HCT116 (cell line): ENCODE measurements at regions not wholly inside any gene's neighbourhood (a gene's known extent, or its start where the extent isn't known, plus 50 kb on each side); places are given as distances from the start of the nearest gene placed in this dataset.

Experiments
- ATAC-seq: fragments of 200-7000 bp; cut with Tn5 transposase; 2 replicates; pipeline ENCODE4 v1.9.1; 2020; ENCODE audit warnings: mild to moderate bottlenecking, moderate library complexity
- BruUV-seq: library from RNA; stranded (reverse); fragments of 400-500 nt; replicated peaks from 2 replicates; lab custom pipeline; 2021; lab: Mats Ljungman, UMichigan
- CTCF ChIA-PET: fragments of 300-600 bp; sonication (Branson Sonifier 250); formaldehyde crosslinking; loops from one replicate; lab custom pipeline; 2021; ENCODE audit warnings: antibody characterized with exemption; lab: Charles Lee
- POLR2A ChIA-PET: fragments of 300-600, 350-600 bp; sonication (Branson Sonifier 250); formaldehyde crosslinking; loops from one replicate; lab custom pipeline; 2021; ENCODE audit warnings: antibody characterized with exemption; lab: Charles Lee
- RAD21 ChIA-PET, 2 experiments: fragments of 300-600 bp; sonication (Branson Sonifier 250); formaldehyde crosslinking; loops; one replicate each; lab custom pipeline; 2023; ENCODE audit warnings: low total read pairs in 2 of 2; ENCODE audit not compliant: uncharacterized antibody in 2 of 2, unreplicated experiment in 2 of 2, low non-redundant PET in 1 of 2; lab: Charles Lee
- DNase-seq: peaks from one replicate; pipeline ENCODE4 v3.0.0-alpha.2; 2010; ENCODE audit warnings: low read depth, low spot score
- H2AFZ ChIP-seq: fragments of 200-600 bp; shearing (Covaris generic), sonication (generic); 2 replicates; pipeline ENCODE4 v1.6.1; 2017; ENCODE audit warnings: low read depth, mixed run types, mixed read lengths, antibody characterized with exemption, low read length; ENCODE audit not compliant: poor library complexity, severe bottlenecking
- H3K27ac ChIP-seq: 2 replicates; pipeline ENCODE4 v1.5.1; 2012; ENCODE audit warnings: low read depth, low read length
- H3K27me3 ChIP-seq: fragments of 200-600 bp; sonication (generic); 2 replicates; pipeline ENCODE4 v1.6.1; 2016; ENCODE audit warnings: mixed run types, low read length, mixed read lengths; ENCODE audit not compliant: insufficient read depth
- H3K36me3 ChIP-seq, 2 experiments: fragments of 200-500 bp in 1 of 2; fragments of 200-600 bp in 1 of 2; sonication (Bioruptor generic) in 1 of 2; sonication (generic) in 1 of 2; 2 replicates each; pipeline versions ENCODE4 v1.5.1 to v1.6.1; 2014 to 2016; ENCODE audit warnings: low read length in 2 of 2, inconsistent platforms in 1 of 2, mixed read lengths in 1 of 2, mixed run types in 1 of 2; ENCODE audit not compliant: insufficient read depth in 2 of 2, control insufficient read depth in 1 of 2
- H3K4me1 ChIP-seq, 2 experiments: fragments of 200-600 bp in 1 of 2; sonication (generic) in 1 of 2; 2 replicates each; pipeline versions ENCODE4 v1.5.1 to v1.6.1; 2012 to 2017; ENCODE audit warnings: low read length in 2 of 2, inconsistent platforms in 1 of 2, mild to moderate bottlenecking in 1 of 2, mixed read lengths in 1 of 2, mixed run types in 1 of 2, moderate library complexity in 1 of 2; ENCODE audit not compliant: insufficient read depth in 2 of 2, control insufficient read depth in 1 of 2
- H3K4me2 ChIP-seq: fragments of 200-600 bp; sonication (generic); 2 replicates; pipeline ENCODE4 v1.6.1; 2017; ENCODE audit warnings: mixed run types, low read length, mixed read lengths
- H3K4me3 ChIP-seq, 2 experiments: fragments of 200-600 bp in 1 of 2; sonication (generic) in 1 of 2; replicated peaks in 1 of 2; 2 replicates each; pipeline ENCODE4 v1.5.1; 2011 to 2016; ENCODE audit warnings: low read length in 2 of 2, control low read depth in 1 of 2, low read depth in 1 of 2, mild to moderate bottlenecking in 1 of 2, mixed read lengths in 1 of 2, mixed run types in 1 of 2
- H3K79me2 ChIP-seq: fragments of 200-600 bp; sonication (generic); 2 replicates; pipeline ENCODE4 v1.6.1; 2017; ENCODE audit warnings: mild to moderate bottlenecking, mixed run types, low read length, moderate library complexity, mixed read lengths; ENCODE audit not compliant: insufficient read depth
- H3K9ac ChIP-seq: fragments of 200-600 bp; sonication (generic); 2 replicates; pipeline ENCODE4 v1.6.1; 2016; ENCODE audit warnings: low read length, mixed read lengths
- H3K9me2 ChIP-seq: fragments of 200-600 bp; sonication (generic), shearing (Covaris generic); 2 replicates; pipeline ENCODE4 v1.6.1; 2017; ENCODE audit warnings: mixed run types, mild to moderate bottlenecking, moderate library complexity; ENCODE audit not compliant: insufficient read depth
- H3K9me3 ChIP-seq, 2 experiments: fragments of 200-500 bp in 1 of 2; fragments of 200-600 bp in 1 of 2; sonication (Bioruptor generic) in 1 of 2; sonication (generic) in 1 of 2; 2 replicates each; pipeline ENCODE4 v1.6.1; 2014 to 2017; ENCODE audit warnings: low read length in 2 of 2, mixed read lengths in 2 of 2, inconsistent platforms in 1 of 2, low read depth in 1 of 2, mild to moderate bottlenecking in 1 of 2, mixed run types in 1 of 2, moderate library complexity in 1 of 2; ENCODE audit not compliant: control insufficient read depth in 1 of 2, insufficient read depth in 1 of 2
- H4K20me1 ChIP-seq: fragments of 200-600 bp; sonication (generic), shearing (Covaris generic); 2 replicates; pipeline ENCODE4 v1.6.1; 2017; ENCODE audit warnings: mixed run types, mild to moderate bottlenecking, moderate library complexity; ENCODE audit not compliant: insufficient read depth
- CBX3 ChIP-seq: IDR thresholded peaks from 2 replicates; pipeline ENCODE4 v1.6.1; 2012; ENCODE audit warnings: low read depth
- CEBPB ChIP-seq: IDR thresholded peaks from 2 replicates; pipeline ENCODE4 v1.6.1; 2012; ENCODE audit warnings: low read depth
- ELF1 ChIP-seq: IDR thresholded peaks from 2 replicates; pipeline ENCODE4 v1.6.1; 2012; ENCODE audit warnings: low read depth, borderline replicate concordance
- EZH2 ChIP-seq: fragments of 200-600 bp; sonication (generic); IDR thresholded peaks from 2 replicates; pipeline ENCODE4 v1.6.1; 2017; ENCODE audit warnings: antibody characterized with exemption, mixed run types
- EZH2phosphoT487 ChIP-seq: fragments of 200-600 bp; IDR thresholded peaks from 2 replicates; pipeline ENCODE4 v1.6.1; 2018; ENCODE audit warnings: antibody characterized with exemption, borderline replicate concordance
- FOSL1 ChIP-seq: IDR thresholded peaks from 2 replicates; pipeline ENCODE4 v1.6.1; 2012; ENCODE audit warnings: low read depth
- POLR2A ChIP-seq: IDR thresholded peaks from 2 replicates; pipeline ENCODE4 v1.7.0; 2011; ENCODE audit warnings: borderline replicate concordance; ENCODE audit not compliant: insufficient read depth, insufficient read length; ENCODE audit errors: extremely low read depth
- POLR2AphosphoS5 ChIP-seq: IDR thresholded peaks from 2 replicates; pipeline ENCODE4 v1.6.1; 2011; ENCODE audit warnings: mild to moderate bottlenecking, low read depth, low read length, moderate library complexity
- RAD21 ChIP-seq: IDR thresholded peaks from 2 replicates; pipeline ENCODE4 v1.6.1; 2012; ENCODE audit warnings: low read depth, mild to moderate bottlenecking
- SP1 ChIP-seq: IDR thresholded peaks from 2 replicates; pipeline ENCODE4 v1.6.1; 2012; ENCODE audit warnings: low read depth
- TCF7L2 ChIP-seq: IDR thresholded peaks from 2 replicates; pipeline ENCODE4 v1.7.0; 2011; ENCODE audit warnings: borderline replicate concordance, inconsistent platforms; ENCODE audit not compliant: insufficient read depth, insufficient read length; ENCODE audit errors: extremely low read depth
- YY1 ChIP-seq: IDR thresholded peaks from 2 replicates; pipeline ENCODE4 v1.6.1; 2011; ENCODE audit warnings: low read length, low read depth, moderate library complexity, mild to moderate bottlenecking; ENCODE audit not compliant: insufficient replicate concordance; ENCODE audit errors: extremely low read depth
- ZFX ChIP-seq: fragments of 450-650 bp; IDR thresholded peaks from 2 replicates; pipeline ENCODE4 v1.6.1; 2017
- ZNF274 ChIP-seq: fragments of 200-500 bp; sonication (Bioruptor generic); IDR thresholded peaks from 2 replicates; pipeline ENCODE4 v1.6.1; 2014; ENCODE audit warnings: mild to moderate bottlenecking, low read depth, low read length, inconsistent platforms
- intact Hi-C: fragments of 100-400 bp; cut with micrococcal nuclease; formaldehyde crosslinking; loops from 2 replicates; pipeline ENCODE4 v1.10.0; 2022
- TF ChIP-seq, protein P1 (sequence below): IDR thresholded peaks from 2 replicates; pipeline ENCODE4 v1.6.1; 2012
- TF ChIP-seq, protein P2 (sequence below), 3 experiments: fragments of 200-600 bp in 1 of 3; sonication (generic) in 1 of 3; IDR thresholded peaks in 2 of 3; conservative IDR thresholded peaks in 1 of 3; 2 replicates each; pipeline ENCODE4 v1.5.1; 2012 to 2017; ENCODE audit warnings: low read depth in 2 of 3, low read length in 2 of 3, antibody characterized with exemption in 1 of 3, borderline replicate concordance in 1 of 3, control low read depth in 1 of 3, mild to moderate bottlenecking in 1 of 3, mixed read lengths in 1 of 3, mixed run types in 1 of 3, moderate library complexity in 1 of 3; ENCODE audit not compliant: insufficient read depth in 1 of 3

DNA sequence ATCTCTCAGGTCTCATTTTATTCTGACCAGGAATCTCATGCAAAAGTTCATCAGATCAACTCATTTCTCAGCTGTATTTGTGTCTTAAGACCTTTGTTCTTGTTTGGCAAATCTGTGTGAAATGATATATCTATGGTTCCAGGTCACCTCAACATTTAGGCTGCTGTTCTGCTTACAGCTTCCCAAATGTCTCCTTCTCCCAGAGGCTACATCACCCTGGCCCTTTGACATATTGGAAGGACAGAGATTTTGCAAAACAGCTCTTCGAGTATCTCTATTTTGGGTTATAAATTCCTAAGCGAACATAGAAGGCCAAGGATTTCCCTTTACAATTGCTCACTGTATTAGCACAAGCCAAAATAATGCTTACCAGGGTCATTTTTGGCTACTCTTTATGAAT, 57.5 kb upstream of the GIMD1 start:
- TF ChIP-seq POLR2AphosphoS5, result no peak
- no peak for TF ChIP-seq YY1
- TF ChIP-seq EZH2phosphoT487, result no peak
- no peak for TF ChIP-seq CBX3
- no peak for TF ChIP-seq RAD21
- no peak for TF ChIP-seq SP1
- no peak for TF ChIP-seq CEBPB
- no peak for TF ChIP-seq ZFX
- no peak for TF ChIP-seq FOSL1
- no peak for TF ChIP-seq ELF1
- TF ChIP-seq, protein P1, sequence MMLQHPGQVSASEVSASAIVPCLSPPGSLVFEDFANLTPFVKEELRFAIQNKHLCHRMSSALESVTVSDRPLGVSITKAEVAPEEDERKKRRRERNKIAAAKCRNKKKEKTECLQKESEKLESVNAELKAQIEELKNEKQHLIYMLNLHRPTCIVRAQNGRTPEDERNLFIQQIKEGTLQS, result no peak
- TF ChIP-seq EZH2, result no peak
- TF ChIP-seq POLR2A, result no peak
- TF ChIP-seq, protein P2, sequence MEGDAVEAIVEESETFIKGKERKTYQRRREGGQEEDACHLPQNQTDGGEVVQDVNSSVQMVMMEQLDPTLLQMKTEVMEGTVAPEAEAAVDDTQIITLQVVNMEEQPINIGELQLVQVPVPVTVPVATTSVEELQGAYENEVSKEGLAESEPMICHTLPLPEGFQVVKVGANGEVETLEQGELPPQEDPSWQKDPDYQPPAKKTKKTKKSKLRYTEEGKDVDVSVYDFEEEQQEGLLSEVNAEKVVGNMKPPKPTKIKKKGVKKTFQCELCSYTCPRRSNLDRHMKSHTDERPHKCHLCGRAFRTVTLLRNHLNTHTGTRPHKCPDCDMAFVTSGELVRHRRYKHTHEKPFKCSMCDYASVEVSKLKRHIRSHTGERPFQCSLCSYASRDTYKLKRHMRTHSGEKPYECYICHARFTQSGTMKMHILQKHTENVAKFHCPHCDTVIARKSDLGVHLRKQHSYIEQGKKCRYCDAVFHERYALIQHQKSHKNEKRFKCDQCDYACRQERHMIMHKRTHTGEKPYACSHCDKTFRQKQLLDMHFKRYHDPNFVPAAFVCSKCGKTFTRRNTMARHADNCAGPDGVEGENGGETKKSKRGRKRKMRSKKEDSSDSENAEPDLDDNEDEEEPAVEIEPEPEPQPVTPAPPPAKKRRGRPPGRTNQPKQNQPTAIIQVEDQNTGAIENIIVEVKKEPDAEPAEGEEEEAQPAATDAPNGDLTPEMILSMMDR (IDR thresholded peaks at IDR 0.05 in 2 of 3, conservative IDR thresholded peaks at IDR 0.05 in 1 of 3; ENCODE audit: borderline replicate concordance in 1 of 3, insufficient read depth in 1 of 3, low read depth in 2 of 3, low read length in 2 of 3), result no peak
- TF ChIP-seq ZNF274, result no peak
- no peak for TF ChIP-seq TCF7L2
- H3K4me3 ChIP-seq, result no peak overlapping the region
- intact Hi-C loops, result no loop called here
- CTCF ChIA-PET, result no interaction called here
- H3K4me1 ChIP-seq, result peaks cover 0 to 5% of the 10 kb centered on the region in 2 experiments; a peak in 1 of 4 replicates
- no peaks in the 10 kb centered on the region for H4K20me1 ChIP-seq
- no peak overlapping the region for H2AFZ ChIP-seq
- no peaks in the 10 kb centered on the region for H3K79me2 ChIP-seq
- no peak for ATAC-seq
- POLR2A ChIA-PET, result no interaction called here
- DNase-seq, result no peak
- no peak overlapping the region for H3K9ac ChIP-seq
- no peaks in the 10 kb centered on the region for H3K27me3 ChIP-seq
- no peak overlapping the region for H3K4me2 ChIP-seq
- RAD21 ChIA-PET, result no interaction called here
- H3K27ac ChIP-seq, result no peak overlapping the region
- no peaks in the 10 kb centered on the region for H3K9me3 ChIP-seq
- no TSS peak for BruUV-seq
- no peaks in the 10 kb centered on the region for H3K9me2 ChIP-seq
- no peaks in the 10 kb centered on the region for H3K36me3 ChIP-seq
